Stimulated activated CD8-positive, alpha-beta memory T cell treated with anti-CD3 and anti-CD28 coated beads, Interleukin-4, amount 100 ng/mL, for 24 hours (primary cell): ENCODE measurements at regions not wholly inside any gene's neighbourhood (a gene's known extent, or its start where the extent isn't known, plus 50 kb on each side); places are given as distances from the start of the nearest gene placed in this dataset.
"Not testable (repeated sequence)": the region's sequence is repeated elsewhere in the genome, so short reads cannot be mapped to it uniquely, and the experiment has no call there.

Source experiments
- DNase-seq: peaks from one replicate; pipeline ENCODE4 v3.0.0-alpha.2; 2020; ENCODE audit warnings: low read depth

DNA sequence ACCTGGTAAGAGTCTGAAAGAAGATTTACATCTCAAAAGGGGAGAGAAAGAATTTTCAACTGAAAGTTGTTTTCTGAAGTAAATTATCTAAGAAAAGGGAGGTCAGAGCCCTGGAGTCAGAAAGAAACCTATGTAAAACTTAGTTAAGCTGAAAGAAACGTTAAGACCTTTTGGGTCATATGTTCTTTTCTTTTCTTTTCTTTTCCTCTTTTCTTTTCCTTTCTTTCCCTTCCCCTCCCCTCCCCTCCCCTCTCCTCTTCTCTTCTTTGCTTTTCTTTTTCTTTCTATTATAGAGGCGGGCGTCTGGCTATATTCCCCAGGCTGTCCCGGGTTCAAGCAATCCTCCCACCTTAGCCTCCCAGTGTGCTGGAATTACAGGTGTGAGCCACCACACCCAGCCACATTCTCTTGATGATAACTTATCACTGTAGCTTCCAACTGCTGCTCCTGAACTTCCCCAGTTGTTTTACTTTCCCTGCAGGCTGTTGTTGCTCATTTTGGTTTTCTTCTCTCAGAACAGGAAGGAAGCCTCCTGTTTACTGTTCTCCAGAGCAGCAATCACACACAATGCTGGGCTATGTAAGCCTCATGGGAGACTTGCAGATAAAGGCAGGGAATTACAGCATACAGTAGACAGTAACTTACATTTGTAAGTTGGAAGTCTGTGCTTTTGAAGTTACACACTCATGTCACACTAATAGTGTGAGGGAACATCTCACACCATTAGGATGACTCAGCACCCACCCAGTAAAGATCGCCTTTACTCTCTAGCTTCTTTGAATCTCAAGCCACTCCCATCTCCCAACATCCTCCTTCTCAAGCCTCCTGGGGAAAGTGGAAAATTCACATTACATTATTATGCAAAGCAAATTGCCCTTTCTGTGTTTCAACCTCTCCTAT lies 2216.6 kb upstream of the WWC1 start:
- DNase-seq = no peak

- DNase-seq = no peak
Observed at GRCh38 chr5:166083183-166083959, 2208.1 kb upstream of the WWC1 start.

DNA sequence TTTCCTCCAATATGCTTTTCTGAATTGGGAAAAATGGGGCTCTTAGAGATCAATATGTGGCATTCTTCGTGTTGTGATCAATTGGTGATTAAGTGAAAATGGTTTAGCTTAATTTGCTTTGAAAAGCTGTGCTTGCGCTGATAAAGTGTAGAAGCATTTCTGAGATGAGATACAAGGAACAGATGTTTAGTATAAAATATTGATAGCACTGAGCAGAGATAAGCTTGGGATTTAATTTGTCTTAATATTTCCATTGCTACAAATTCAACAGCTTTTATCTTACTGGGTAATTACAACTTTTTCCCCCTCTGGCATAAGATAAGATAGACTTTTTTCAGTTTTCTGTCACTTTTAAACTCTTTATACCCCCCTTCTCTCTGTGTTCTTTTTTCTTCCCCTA lies 2204.9 kb upstream of the WWC1 start:
- DNase-seq = no peak

GRCh38 chr5:166088389-166089039 lies 2202.9 kb upstream of the WWC1 start:
- no peak for DNase-seq

GRCh38 chr5:166091931-166092330 lies 2199.5 kb upstream of the WWC1 start:
- no peak for DNase-seq

DNA sequence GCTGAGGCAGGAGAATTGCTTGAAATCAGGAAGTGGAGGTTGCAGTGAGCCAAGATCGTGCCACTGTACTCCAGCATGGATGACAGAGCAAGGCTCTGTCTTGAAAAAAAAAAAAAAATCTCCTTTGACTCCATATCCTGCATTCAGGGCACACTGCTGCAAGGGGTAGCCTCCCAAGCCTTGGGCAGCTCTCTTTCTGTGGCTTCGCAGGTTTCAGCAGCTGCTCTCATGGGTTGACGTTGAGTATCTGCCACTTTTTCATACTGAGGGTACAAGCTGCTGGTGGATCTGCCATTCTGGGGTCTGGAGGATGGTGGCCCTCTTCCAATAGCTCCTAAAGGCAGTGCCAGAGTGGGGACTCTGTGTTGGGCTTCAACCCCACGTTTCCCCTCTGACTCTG lies 2198.1 kb upstream of the WWC1 start:
- no peak for DNase-seq

- no peak for DNase-seq
Observed at GRCh38 chr5:166102947-166103346, 2188.5 kb upstream of the WWC1 start.

GRCh38 chr5:166111021-166111420 lies 2180.4 kb upstream of the WWC1 start:
- no peak for DNase-seq

- DNase-seq = no peak
Observed at GRCh38 chr5:166117072-166118066, 2174.1 kb upstream of the WWC1 start.

DNA sequence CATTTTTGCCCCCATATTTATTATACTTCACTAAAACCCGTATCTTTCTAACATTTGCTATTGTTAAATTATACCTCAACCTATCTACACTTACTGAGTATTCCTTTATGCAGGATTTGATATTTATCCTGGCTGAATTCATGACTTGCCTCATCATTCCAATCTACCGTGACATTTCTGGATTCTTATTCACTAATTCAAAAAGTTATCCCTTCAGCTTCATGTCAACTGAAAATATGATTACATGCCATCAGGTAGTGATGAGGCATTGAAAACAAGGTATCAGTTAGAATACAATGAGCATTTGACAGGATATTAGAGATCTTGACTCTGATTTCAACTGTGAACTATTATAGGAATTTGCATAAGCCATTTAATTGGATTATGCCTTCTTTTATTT lies 2171.9 kb upstream of the WWC1 start:
- no peak for DNase-seq

GRCh38 chr5:166123717-166124116 lies 2167.7 kb upstream of the WWC1 start:
- DNase-seq = no peak

DNA sequence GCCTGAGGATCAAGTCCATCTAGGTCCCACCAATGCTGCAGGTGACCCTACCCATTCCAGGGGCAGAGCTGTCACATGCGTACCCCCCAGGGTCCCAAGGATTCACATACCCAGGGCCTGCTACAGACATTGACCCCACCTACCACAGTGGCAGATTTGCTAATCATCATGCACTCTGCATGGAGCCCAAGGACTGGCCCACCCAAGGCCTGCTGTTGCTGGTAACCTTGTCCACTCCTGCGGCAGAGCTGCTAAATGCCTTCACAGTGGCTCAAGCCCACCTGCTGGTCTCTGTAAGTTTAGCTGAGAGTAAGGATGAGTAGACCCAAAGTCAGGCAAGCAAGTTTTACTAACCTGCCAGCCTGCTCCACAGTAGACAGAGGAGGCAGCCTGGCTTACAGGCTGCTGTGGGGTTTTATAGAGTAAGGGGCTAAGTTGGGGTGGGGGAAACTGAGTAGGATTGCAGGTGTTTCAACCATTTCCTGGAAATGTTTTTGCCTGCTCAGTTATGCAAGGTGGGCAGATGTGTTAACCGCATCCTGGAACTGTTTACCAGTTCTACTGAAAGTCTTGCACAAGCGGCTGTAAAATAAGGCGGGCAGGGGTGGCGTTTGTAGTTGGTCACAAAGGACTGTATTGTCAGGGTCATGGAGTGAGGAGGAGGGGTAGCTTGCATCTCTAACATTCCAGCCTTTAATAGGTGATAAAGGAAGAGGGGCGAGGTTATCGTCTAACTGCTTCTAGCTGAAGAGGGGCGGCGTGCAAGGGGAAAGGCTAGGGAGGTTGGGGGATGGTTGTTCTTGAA lies 2163.5 kb upstream of the WWC1 start:
- no peak for DNase-seq

DNA sequence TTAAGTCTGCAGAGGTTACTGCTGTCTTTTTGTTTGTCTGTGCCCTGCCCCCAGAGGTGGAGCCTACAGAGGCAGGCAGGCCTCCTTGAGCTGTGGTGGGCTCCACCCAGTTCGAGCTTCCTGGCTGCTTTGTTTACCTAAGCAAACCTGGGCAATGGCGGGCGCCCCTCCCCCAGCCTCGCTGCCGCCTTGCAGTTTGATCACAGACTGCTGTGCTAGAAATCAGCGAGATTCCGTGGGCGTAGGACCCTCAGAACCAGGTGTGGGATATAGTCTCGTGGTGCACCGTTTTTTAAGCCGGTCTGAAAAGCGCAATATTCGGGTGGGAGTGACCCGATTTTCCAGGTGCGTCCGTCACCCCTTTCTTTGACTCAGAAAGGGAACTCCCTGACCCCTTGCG lies 2146.3 kb upstream of the WWC1 start:
- not testable (repeated sequence) for DNase-seq

DNA sequence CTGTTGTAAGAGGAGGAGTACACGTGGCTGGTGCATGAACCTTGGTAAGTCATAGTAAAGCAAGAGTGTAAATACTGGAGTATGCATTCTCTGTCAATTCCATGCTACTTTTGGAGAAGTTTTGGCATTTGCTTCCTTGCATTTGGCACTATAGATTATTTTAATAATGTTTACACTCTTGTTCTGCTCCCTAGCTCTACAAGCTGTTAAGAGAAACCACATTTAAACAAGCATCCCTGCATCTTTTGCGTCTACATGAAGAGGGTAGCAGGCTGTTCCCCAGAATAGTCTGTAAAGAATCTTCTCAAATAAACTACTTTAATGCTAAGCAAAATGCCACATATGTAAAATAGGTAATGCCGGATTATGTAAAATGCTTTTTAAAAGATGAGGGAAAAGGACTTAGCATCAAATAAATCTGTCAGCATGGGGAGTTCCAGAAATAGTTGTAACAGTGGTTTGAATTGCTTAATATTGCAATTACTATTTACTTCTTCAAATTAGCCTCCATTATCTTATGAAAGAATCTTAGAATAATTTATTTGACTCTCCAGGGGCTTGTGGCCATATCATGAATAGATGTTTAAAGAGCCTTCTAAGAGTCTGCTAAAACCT lies 2127.3 kb upstream of the WWC1 start:
- no peak for DNase-seq

GRCh38 chr5:166165596-166165995 lies 2125.8 kb upstream of the WWC1 start:
- no peak for DNase-seq

GRCh38 chr5:166166071-166166470 lies 2125.4 kb upstream of the WWC1 start:
- DNase-seq = no peak

- no peak for DNase-seq
Observed at GRCh38 chr5:166172597-166172996, 2118.8 kb upstream of the WWC1 start.

DNA sequence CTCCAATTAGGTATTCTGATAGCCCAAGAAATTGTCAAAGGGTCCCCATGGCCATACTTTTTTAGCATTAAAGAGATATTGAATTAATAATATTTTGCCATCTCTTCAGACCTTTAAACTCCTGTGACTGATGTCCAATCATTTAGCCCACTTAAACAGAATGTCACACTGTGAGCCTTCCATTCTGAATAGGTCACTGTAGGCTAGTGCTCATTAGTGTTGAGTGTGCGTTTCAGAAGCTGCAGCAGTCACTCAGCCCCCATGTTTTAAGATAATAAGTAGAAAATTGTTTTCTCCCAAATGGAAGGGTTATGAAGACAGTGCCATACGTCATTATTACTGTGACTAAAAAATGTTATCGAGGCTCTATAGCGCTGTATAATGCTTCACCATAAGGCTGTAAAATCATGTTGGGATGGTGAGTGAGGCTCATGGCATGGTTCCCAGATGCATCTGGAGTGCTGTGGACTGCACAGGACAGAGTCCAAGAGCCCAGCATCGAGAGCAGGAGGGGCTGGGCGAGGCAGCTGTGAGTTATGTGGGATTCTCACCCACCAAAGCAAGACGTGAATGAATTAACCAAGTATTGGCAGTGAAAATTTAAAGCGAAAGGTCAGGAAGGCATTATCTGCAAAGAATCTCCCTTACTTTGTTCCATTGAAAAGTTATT lies 2112.9 kb upstream of the WWC1 start:
- no peak for DNase-seq

- DNase-seq = no peak
Observed at GRCh38 chr5:166185185-166185584, 2106.3 kb upstream of the WWC1 start.
